Uterus (tissue), 2 donors: ENCODE measurements at regions not wholly inside any gene's neighbourhood (a gene's known extent, or its start where the extent isn't known, plus 50 kb on each side); places are given as distances from the start of the nearest gene placed in this dataset.
"Not testable (repeated sequence)": the region's sequence is repeated elsewhere in the genome, so short reads cannot be mapped to it uniquely, and the experiment has no call there.

ENCODE experiments used
- CTCF ChIP-seq, 4 experiments: fragments of 200-600 bp in 2 of 4; fragments of 450-650 bp in 2 of 4; sonication (generic) in 2 of 4; IDR thresholded peaks; one replicate each; pipeline ENCODE4 v1.5.1; 2016 to 2019; ENCODE audit warnings: antibody characterized with exemption in 4 of 4, mild to moderate bottlenecking in 2 of 4, moderate library complexity in 1 of 4
- POLR2A ChIP-seq, 2 donors: fragments of 450-650 bp; IDR thresholded peaks; one replicate each; pipeline ENCODE4 v1.6.1; 2016; ENCODE audit warnings: antibody characterized with exemption in 2 of 2, mild to moderate bottlenecking in 1 of 2, moderate library complexity in 1 of 2

DNA sequence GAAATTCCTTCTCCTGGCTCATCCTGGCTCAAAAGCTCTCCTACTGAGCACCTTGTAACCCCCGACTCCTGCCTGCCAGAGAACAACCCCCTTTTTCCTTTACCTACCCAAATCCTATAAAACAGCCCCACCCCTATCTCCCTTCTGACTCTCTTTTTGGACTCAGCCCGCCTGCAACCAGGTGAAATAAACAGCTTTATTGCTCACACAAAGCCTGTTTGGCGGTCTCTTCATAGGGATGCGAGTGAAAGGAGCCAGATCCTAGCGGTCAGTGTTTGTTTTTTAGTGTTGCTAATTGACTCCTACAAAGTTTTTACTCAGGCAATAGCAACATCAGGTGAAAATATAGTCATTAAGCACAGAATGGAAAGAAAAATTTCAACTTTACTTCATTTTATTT, 592.3 kb upstream of the AADAT start:
- not testable (repeated sequence) for TF ChIP-seq CTCF, POLR2A (IDR thresholded peaks at IDR 0.05)
